PC-3 (cell line): ENCODE measurements at regions not wholly inside any gene's neighbourhood (a gene's known extent, or its start where the extent isn't known, plus 50 kb on each side); places are given as distances from the start of the nearest gene placed in this dataset.
A peak's percentile ranks its signal among the peaks of the same experiment; 100 is the strongest.

Experiments used
- ATAC-seq: fragments of 200-7000 bp; cut with Tn5 transposase; 2 replicates; pipeline ENCODE4 v1.9.1; 2020; ENCODE audit warnings: mild to moderate bottlenecking, moderate library complexity
- BruUV-seq: library from RNA; stranded (reverse); fragments of 400-500 nt; replicated peaks from 2 replicates; lab custom pipeline; 2021; lab: Mats Ljungman, UMichigan
- CTCF ChIA-PET: fragments of 300-600 bp; sonication (Branson Sonifier 250); formaldehyde crosslinking; loops from one replicate; lab custom pipeline; 2022; ENCODE audit warnings: antibody characterized with exemption; lab: Charles Lee
- POLR2A ChIA-PET: fragments of 300-600 bp; sonication (Branson Sonifier 250); formaldehyde crosslinking; loops from one replicate; lab custom pipeline; 2022; ENCODE audit warnings: antibody characterized with exemption; ENCODE audit not compliant: unreplicated experiment; lab: Charles Lee
- DNase-seq: peaks from one replicate; pipeline ENCODE4 v3.0.0-alpha.2; 2015
- H2AFZ ChIP-seq: fragments of 300-600 bp; sonication (generic); 2 replicates; pipeline ENCODE4 v1.6.0; 2016; ENCODE audit warnings: antibody characterized with exemption, low read length
- H3F3A ChIP-seq: fragments of 300-600 bp; sonication (generic); one replicate; pipeline ENCODE4 v1.6.0; 2017; ENCODE audit warnings: antibody characterized with exemption, low read length, control low read depth, mild to moderate bottlenecking; ENCODE audit not compliant: unreplicated experiment
- H3K27ac ChIP-seq: fragments of 300-600 bp; sonication (generic); 2 replicates; pipeline ENCODE4 v1.5.1; 2016; ENCODE audit warnings: mild to moderate bottlenecking, low read length
- H3K27me3 ChIP-seq: fragments of 300-600 bp; sonication (generic); 2 replicates; pipeline ENCODE4 v1.6.1; 2016; ENCODE audit warnings: low read length, mixed read lengths
- H3K36me3 ChIP-seq: fragments of 300-600 bp; sonication (generic); 2 replicates; pipeline ENCODE4 v1.6.1; 2016; ENCODE audit warnings: low read depth, mixed run types, low read length, mixed read lengths
- H3K4me1 ChIP-seq: fragments of 300-600 bp; sonication (generic); 2 replicates; pipeline ENCODE4 v1.5.1; 2016; ENCODE audit warnings: low read length; ENCODE audit not compliant: insufficient read depth
- H3K4me2 ChIP-seq: fragments of 300-600 bp; sonication (generic); 2 replicates; pipeline ENCODE4 v1.6.0; 2016; ENCODE audit warnings: low read length
- H3K4me3 ChIP-seq: fragments of 300-600 bp; sonication (generic); 2 replicates; pipeline ENCODE4 v1.5.1; 2016; ENCODE audit warnings: mild to moderate bottlenecking, low read length, mixed read lengths
- H3K79me2 ChIP-seq: fragments of 300-600 bp; sonication (generic); 2 replicates; pipeline ENCODE4 v1.6.1; 2017; ENCODE audit warnings: low read length, mixed read lengths
- H3K9ac ChIP-seq: fragments of 300-600 bp; sonication (generic); 2 replicates; pipeline ENCODE4 v1.6.0; 2016; ENCODE audit warnings: mild to moderate bottlenecking, low read length
- H3K9me2 ChIP-seq: fragments of 300-600 bp; sonication (generic); replicated peaks from 2 replicates; pipeline ENCODE4 v1.6.1; 2016; ENCODE audit warnings: mixed run types, low read length, mixed read lengths
- H3K9me3 ChIP-seq: fragments of 300-600 bp; sonication (generic); 2 replicates; pipeline ENCODE4 v1.6.1; 2016; ENCODE audit warnings: low read length, mixed read lengths
- H4K20me1 ChIP-seq: fragments of 300-600 bp; sonication (generic); 2 replicates; pipeline ENCODE4 v1.6.1; 2016; ENCODE audit warnings: low read length, mixed read lengths
- CTCF ChIP-seq: fragments of 300-600 bp; sonication (generic); conservative IDR thresholded peaks from 2 replicates; pipeline ENCODE4 v1.5.1; 2017; ENCODE audit warnings: antibody characterized with exemption, low read depth, mild to moderate bottlenecking, low read length
- EZH2 ChIP-seq: fragments of 300-600 bp; sonication (generic); IDR thresholded peaks from one replicate; pipeline ENCODE4 v1.6.1; 2017; ENCODE audit warnings: antibody characterized with exemption, mild to moderate bottlenecking, low read length; ENCODE audit not compliant: unreplicated experiment
- EZH2phosphoT487 ChIP-seq: fragments of 300-600 bp; sonication (generic); IDR thresholded peaks from 2 replicates; pipeline ENCODE4 v1.6.1; 2018; ENCODE audit warnings: mild to moderate bottlenecking, antibody characterized with exemption, low read length, borderline replicate concordance
- intact Hi-C: fragments of 100-400 bp; cut with micrococcal nuclease; formaldehyde crosslinking; loops from 2 replicates; pipeline ENCODE4 v1.9.0; 2023

GRCh38 chr15:66946578-66947164, 118.7 kb upstream of the SMAD3 start:
- CTCF ChIA-PET = interaction anchor here (0.5 to 1.9 kb wide), 6 partner anchors 15 to 446 kb away, joined by 3 to 9 read pairs (median 4); no protein-coding TSS in a partner anchor
- no peaks in the 10 kb centered on the region for H4K20me1 ChIP-seq

GRCh38 chr15:66947471-66947870, 117.9 kb upstream of the SMAD3 start:
- Histone ChIP-seq H2AFZ (no peak overlapping the region), H3K9me2 (no peaks in the 10 kb centered on the region), H3F3A (no peaks in the 10 kb centered on the region), H3K9me3 (no peaks in the 10 kb centered on the region), H3K27me3 (no peaks in the 10 kb centered on the region), H3K36me3 (no peaks in the 10 kb centered on the region), H4K20me1 (no peaks in the 10 kb centered on the region), H3K9ac (no peak overlapping the region), H3K4me3 (no peak overlapping the region), H3K4me1 (peaks cover 30% of the 10 kb centered on the region), H3K4me2 (no peak overlapping the region), H3K79me2 (no peaks in the 10 kb centered on the region), H3K27ac (no peak overlapping the region)
- no peak for TF ChIP-seq CTCF
- no peak for TF ChIP-seq EZH2phosphoT487
- TF ChIP-seq EZH2 = no peak
- CTCF ChIA-PET = no interaction called here
- DNase-seq = no peak
- POLR2A ChIA-PET = no interaction called here
- no TSS peak for BruUV-seq
- intact Hi-C loops = loop anchor here (2.0 to 5.0 kb wide), 2 partner anchors 117 to 295 kb away; partner anchors contain the start of gene SMAD3
- no peak for ATAC-seq

More at GRCh38 chr15:66946578-66947164, 118.7 kb upstream of the SMAD3 start:
- Histone ChIP-seq H3K36me3 (no peaks in the 10 kb centered on the region), H3K27me3 (no peaks in the 10 kb centered on the region), H3K9me3 (no peaks in the 10 kb centered on the region), H3F3A (no peaks in the 10 kb centered on the region), H3K79me2 (no peaks in the 10 kb centered on the region), H2AFZ (peak overlapping the region; percentile 67), H3K4me2 (peak overlapping the region; percentile 71), H3K9ac (no peak overlapping the region), H3K27ac (no peak overlapping the region), H3K4me1 (peaks cover 26% of the 10 kb centered on the region), H3K9me2 (no peaks in the 10 kb centered on the region), H3K4me3 (peak overlapping the region; percentile 26; the same call in 1 of the 2 replicates)
- ATAC-seq (peak; percentile 59), DNase-seq (peak; percentile 79)
- POLR2A ChIA-PET = interaction anchor here (0.5 to 0.8 kb wide), 2 partner anchors 101 to 242 kb away, joined by 3 read pairs; no protein-coding TSS in a partner anchor
- no TSS peak for BruUV-seq
- intact Hi-C loops = loop anchor here (1.0 to 5.0 kb wide), 4 partner anchors 118 to 357 kb away; partner anchors contain the start of gene SMAD3
- TF ChIP-seq EZH2phosphoT487 = no peak
- TF ChIP-seq CTCF = peak; percentile 82

- no peak overlapping the region for H2AFZ ChIP-seq
- no peaks in the 10 kb centered on the region for H3K27me3 ChIP-seq
- H3K9ac ChIP-seq = no peak overlapping the region
- POLR2A ChIA-PET = no interaction called here
- peaks cover 30% of the 10 kb centered on the region for H3K4me1 ChIP-seq
- H3K79me2 ChIP-seq = no peaks in the 10 kb centered on the region
- H3K36me3 ChIP-seq = no peaks in the 10 kb centered on the region
- intact Hi-C loops = loop anchor here (5.0 kb wide), 1 partner anchor 294 kb away; no protein-coding TSS in a partner anchor
- TF ChIP-seq CTCF (no peak), EZH2phosphoT487 (no peak), EZH2 (no peak)
- no peak overlapping the region for H3K4me2 ChIP-seq
- no peaks in the 10 kb centered on the region for H3K9me2 ChIP-seq
- no peak overlapping the region for H3K27ac ChIP-seq
- no peak overlapping the region for H3K4me3 ChIP-seq
- no peaks in the 10 kb centered on the region for H3K9me3 ChIP-seq
- no TSS peak for BruUV-seq
- ATAC-seq (peak; percentile 41), DNase-seq (peak; percentile 43)
- CTCF ChIA-PET = interaction anchor here (0.5 kb wide), 1 partner anchor 78 kb away, joined by 3 read pairs; no protein-coding TSS in a partner anchor
- no peaks in the 10 kb centered on the region for H4K20me1 ChIP-seq
- H3F3A ChIP-seq = no peaks in the 10 kb centered on the region
These were observed 117.1 kb upstream of the SMAD3 start for GRCh38 chr15:66948294-66948693.
